ENCODE measurements at regions not wholly inside any gene's neighbourhood (a gene's known extent, or its start where the extent isn't known, plus 50 kb on each side); places are given as distances from the start of the nearest gene placed in this dataset.

GRCh38 chr21:28375708-28376385 lies 616.8 kb downstream of the LTN1 start:
- CTCF ChIA-PET = no interaction called here
- no peak for TF ChIP-seq CTCF (IDR thresholded peaks at IDR 0.05; ENCODE audit: insufficient read depth, low read length, missing control alignments)
- DNase-seq (ENCODE audit: low read depth, low spot score) = peak; percentile 65
- POLR2A ChIA-PET = no interaction called here
- H3K4me3 ChIP-seq (ENCODE audit: low read depth, low read length) = no peak overlapping the region

GRCh38 chr21:28374881-28375280 lies 617.8 kb downstream of the LTN1 start:
- no peak for TF ChIP-seq CTCF (IDR thresholded peaks at IDR 0.05; ENCODE audit: insufficient read depth, low read length, missing control alignments)
- H3K4me3 ChIP-seq (ENCODE audit: low read depth, low read length) = no peak overlapping the region

GRCh38 chr21:28371713-28372112 lies 621.0 kb downstream of the LTN1 start:
- no peak for TF ChIP-seq CTCF (IDR thresholded peaks at IDR 0.05; ENCODE audit: insufficient read depth, low read length, missing control alignments)
- ChIA-PET POLR2A (no interaction called here), CTCF (interaction anchor here (1.3 kb wide), 1 partner anchor 373 kb away, joined by 3 read pairs; no protein-coding TSS in a partner anchor)
- no peak for DNase-seq (ENCODE audit: low read depth, low spot score)
- H3K4me3 ChIP-seq (ENCODE audit: low read depth, low read length) = no peak overlapping the region

More at GRCh38 chr21:28374881-28375280, 617.8 kb downstream of the LTN1 start:
- ChIA-PET POLR2A (no interaction called here), CTCF (no interaction called here)
- DNase-seq (ENCODE audit: low read depth, low spot score) = no peak

DNA sequence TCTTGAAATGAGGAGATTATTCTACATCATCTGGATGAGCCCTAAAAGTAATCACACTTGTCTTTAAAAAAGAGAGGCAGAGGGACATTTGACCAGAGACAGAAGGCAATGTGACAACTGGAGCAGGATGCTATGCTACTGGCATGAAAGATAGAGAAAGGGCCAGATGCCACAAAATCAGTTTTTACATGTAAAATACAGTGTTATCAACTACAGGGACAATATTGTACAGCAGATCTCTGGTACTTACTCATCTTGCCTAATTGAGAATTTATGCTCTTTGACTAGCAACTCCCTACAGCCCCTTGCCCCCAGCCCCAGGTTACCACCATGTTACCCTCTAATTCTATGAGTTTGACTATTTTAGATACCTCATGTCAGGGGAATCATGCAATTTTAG lies 633.4 kb downstream of the LTN1 start:
- no peak for TF ChIP-seq CTCF (IDR thresholded peaks at IDR 0.05; ENCODE audit: insufficient read depth, low read length, missing control alignments)
- H3K4me3 ChIP-seq (ENCODE audit: low read depth, low read length) = no peak overlapping the region
- POLR2A ChIA-PET = no interaction called here
- DNase-seq (ENCODE audit: low read depth, low spot score) = no peak
- CTCF ChIA-PET = no interaction called here

- TF ChIP-seq CTCF (IDR thresholded peaks at IDR 0.05; ENCODE audit: insufficient read depth, low read length, missing control alignments) = no peak
- no peak overlapping the region for H3K4me3 ChIP-seq (ENCODE audit: low read depth, low read length)
- no peak for DNase-seq (ENCODE audit: low read depth, low spot score)
- CTCF ChIA-PET = no interaction called here
- POLR2A ChIA-PET = no interaction called here
Observed at GRCh38 chr21:28358702-28359101, 634.0 kb downstream of the LTN1 start.

DNA sequence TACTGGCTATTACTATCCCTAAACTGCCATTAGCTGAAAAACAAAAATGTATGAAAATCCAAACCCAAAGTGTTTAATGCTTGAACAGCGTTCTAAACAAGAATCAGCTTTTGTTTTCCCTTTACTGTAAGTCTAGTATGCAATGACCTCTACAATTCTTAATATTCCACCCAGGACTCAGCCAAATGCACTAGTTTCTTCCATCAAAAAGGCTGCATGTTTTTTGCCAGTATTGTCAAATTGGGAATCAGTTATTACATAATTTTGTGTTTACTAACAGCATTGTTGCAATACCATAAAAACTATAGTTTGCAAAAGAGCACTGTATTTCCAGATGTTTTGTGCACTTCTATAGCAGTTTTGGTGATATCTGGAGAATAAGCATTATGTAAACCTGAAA lies 634.5 kb downstream of the LTN1 start:
- CTCF ChIA-PET = interaction anchor here (1.9 kb wide), 1 partner anchor 9 kb away, joined by 5 read pairs; no protein-coding TSS in a partner anchor
- no peak overlapping the region for H3K4me3 ChIP-seq (ENCODE audit: low read depth, low read length)
- no peak for DNase-seq (ENCODE audit: low read depth, low spot score)
- TF ChIP-seq CTCF (IDR thresholded peaks at IDR 0.05; ENCODE audit: insufficient read depth, low read length, missing control alignments) = no peak
- POLR2A ChIA-PET = no interaction called here

All from AG04449 (cell line).